Chondrocyte (in vitro differentiated cells): ENCODE measurements at regions not wholly inside any gene's neighbourhood (a gene's known extent, or its start where the extent isn't known, plus 50 kb on each side); places are given as distances from the start of the nearest gene placed in this dataset.
"Not testable (repeated sequence)": the region's sequence is repeated elsewhere in the genome, so short reads cannot be mapped to it uniquely, and the experiment has no call there.

Experiments used
- DNase-seq: peaks from one replicate; pipeline ENCODE4 v3.0.0; 2021; ENCODE audit warnings: mixed read lengths, low spot score
- H3K27ac Mint-ChIP-seq: one replicate; pipeline ENCODE4 v1.8.0; 2021; ENCODE audit warnings: mild to moderate bottlenecking, moderate library complexity, mixed read lengths; ENCODE audit not compliant: unreplicated experiment
- H3K27me3 Mint-ChIP-seq: 2 replicates; pipeline ENCODE4 v1.8.0; 2021; ENCODE audit warnings: low read depth, mixed read lengths
- H3K36me3 Mint-ChIP-seq: 2 replicates; pipeline ENCODE4 v1.8.0; 2021; ENCODE audit warnings: low read depth, mixed read lengths
- H3K4me1 Mint-ChIP-seq: 2 replicates; pipeline ENCODE4 v1.8.0; 2021; ENCODE audit warnings: low read depth, mild to moderate bottlenecking, mixed read lengths
- H3K4me3 Mint-ChIP-seq: one replicate; pipeline ENCODE4 v1.8.0; 2021; ENCODE audit warnings: mild to moderate bottlenecking, moderate library complexity, mixed read lengths; ENCODE audit not compliant: unreplicated experiment
- H3K9me3 Mint-ChIP-seq: 2 replicates; pipeline ENCODE4 v1.8.0; 2021; ENCODE audit warnings: low read depth, mixed read lengths
- TF ChIP-seq, protein P1 (sequence below): fragments of 200-600 bp; sonication (generic); IDR thresholded peaks from 2 replicates; pipeline ENCODE4 v1.5.0; 2021; ENCODE audit warnings: antibody characterized with exemption, mild to moderate bottlenecking, moderate library complexity

DNA sequence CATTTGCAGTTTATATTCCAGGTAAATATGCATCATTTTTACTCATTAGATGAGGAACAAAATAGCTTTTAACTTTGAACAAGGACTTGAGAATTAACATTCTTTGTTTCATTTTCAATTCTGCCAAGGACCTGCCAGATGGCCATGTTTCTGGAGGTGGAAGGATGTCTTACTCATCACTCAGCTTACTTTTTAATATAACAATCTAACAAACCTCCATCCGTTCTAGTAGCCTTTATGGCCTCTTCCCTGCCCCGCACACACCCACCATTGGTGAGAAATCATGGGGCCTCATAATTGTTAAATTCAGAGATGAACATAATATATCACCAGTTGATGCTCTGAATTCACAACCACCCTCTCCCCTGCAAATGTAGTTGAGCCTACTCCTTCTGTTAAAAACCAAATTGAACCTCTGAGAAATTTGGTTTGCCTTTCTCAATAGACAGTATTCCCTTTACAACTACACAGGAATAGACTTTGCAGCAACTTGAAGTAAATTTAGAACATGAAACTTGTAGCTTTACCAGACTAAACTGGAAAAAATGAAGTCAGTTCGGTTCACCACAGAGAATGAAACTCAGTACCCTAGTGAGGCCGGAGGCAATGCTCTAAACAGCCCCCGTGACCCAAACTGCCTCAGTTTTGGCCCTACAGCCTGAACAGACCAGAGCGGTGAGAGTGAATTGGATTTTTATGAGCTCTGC, 50.1 kb upstream of the ACSL4 start:
- no peaks in the 10 kb centered on the region for H3K9me3 Mint-ChIP-seq
- DNase-seq = no peak
- H3K36me3 Mint-ChIP-seq = no peaks in the 10 kb centered on the region

DNA sequence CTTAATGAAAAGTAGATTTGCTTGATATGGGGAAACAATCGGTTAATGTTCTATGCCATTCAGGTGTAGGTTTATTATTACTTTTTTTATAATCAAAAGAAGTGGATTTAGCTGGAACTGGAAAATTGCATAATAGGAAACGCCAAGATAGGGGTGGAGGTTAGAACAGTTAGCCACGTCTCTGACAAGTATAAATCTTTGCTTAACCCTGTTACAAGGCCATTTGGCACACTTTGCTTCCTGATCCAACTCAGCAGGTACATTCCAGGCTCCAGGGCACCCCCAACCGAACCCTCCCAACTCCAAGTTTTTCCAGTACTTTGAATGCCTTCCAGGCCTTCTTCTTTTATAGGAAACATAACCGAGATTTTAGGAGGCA, 50.6 kb upstream of the ACSL4 start:
- peaks cover 4% of the 10 kb centered on the region for H3K4me1 Mint-ChIP-seq

More for the DNA sequence above, 50.1 kb upstream of the ACSL4 start:
- TF ChIP-seq, protein P1, sequence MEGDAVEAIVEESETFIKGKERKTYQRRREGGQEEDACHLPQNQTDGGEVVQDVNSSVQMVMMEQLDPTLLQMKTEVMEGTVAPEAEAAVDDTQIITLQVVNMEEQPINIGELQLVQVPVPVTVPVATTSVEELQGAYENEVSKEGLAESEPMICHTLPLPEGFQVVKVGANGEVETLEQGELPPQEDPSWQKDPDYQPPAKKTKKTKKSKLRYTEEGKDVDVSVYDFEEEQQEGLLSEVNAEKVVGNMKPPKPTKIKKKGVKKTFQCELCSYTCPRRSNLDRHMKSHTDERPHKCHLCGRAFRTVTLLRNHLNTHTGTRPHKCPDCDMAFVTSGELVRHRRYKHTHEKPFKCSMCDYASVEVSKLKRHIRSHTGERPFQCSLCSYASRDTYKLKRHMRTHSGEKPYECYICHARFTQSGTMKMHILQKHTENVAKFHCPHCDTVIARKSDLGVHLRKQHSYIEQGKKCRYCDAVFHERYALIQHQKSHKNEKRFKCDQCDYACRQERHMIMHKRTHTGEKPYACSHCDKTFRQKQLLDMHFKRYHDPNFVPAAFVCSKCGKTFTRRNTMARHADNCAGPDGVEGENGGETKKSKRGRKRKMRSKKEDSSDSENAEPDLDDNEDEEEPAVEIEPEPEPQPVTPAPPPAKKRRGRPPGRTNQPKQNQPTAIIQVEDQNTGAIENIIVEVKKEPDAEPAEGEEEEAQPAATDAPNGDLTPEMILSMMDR = no peak
- H3K4me1 Mint-ChIP-seq = peaks cover 4% of the 10 kb centered on the region
- H3K27me3 Mint-ChIP-seq = no peaks in the 10 kb centered on the region
- no peak overlapping the region for H3K27ac Mint-ChIP-seq
- no peak overlapping the region for H3K4me3 Mint-ChIP-seq

DNA sequence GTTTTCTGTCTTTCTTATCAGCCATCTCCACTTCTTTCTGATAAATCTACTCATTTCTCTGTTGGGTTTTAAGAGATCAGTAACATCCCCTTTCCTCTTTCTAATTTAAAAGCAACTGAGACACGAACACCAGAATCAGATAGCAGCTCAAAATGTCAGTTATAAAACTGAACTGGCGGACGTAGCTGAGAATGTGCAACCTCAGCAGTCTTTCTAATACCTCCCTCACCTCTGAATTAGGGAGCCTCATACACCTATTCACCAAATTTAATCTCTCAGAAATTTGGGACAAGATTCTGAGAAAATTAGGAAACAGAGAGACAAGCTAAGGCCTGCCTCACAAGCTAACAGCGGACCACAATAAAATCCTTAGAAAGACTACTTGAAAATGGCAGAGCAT, 52.0 kb upstream of the ACSL4 start:
- DNase-seq = no peak
- H3K27me3 Mint-ChIP-seq = no peaks in the 10 kb centered on the region
- no peak overlapping the region for H3K27ac Mint-ChIP-seq
- H3K9me3 Mint-ChIP-seq = no peaks in the 10 kb centered on the region
- peaks cover 4% of the 10 kb centered on the region for H3K4me1 Mint-ChIP-seq
- H3K36me3 Mint-ChIP-seq = no peaks in the 10 kb centered on the region
- TF ChIP-seq, protein P1 = no peak
- H3K4me3 Mint-ChIP-seq = no peak overlapping the region

More for the DNA sequence above, 50.6 kb upstream of the ACSL4 start:
- H3K27me3 Mint-ChIP-seq = no peaks in the 10 kb centered on the region
- H3K9me3 Mint-ChIP-seq = no peaks in the 10 kb centered on the region
- no peak overlapping the region for H3K27ac Mint-ChIP-seq
- no peaks in the 10 kb centered on the region for H3K36me3 Mint-ChIP-seq
- TF ChIP-seq, protein P1 = no peak
- DNase-seq = no peak
- H3K4me3 Mint-ChIP-seq = no peak overlapping the region

DNA sequence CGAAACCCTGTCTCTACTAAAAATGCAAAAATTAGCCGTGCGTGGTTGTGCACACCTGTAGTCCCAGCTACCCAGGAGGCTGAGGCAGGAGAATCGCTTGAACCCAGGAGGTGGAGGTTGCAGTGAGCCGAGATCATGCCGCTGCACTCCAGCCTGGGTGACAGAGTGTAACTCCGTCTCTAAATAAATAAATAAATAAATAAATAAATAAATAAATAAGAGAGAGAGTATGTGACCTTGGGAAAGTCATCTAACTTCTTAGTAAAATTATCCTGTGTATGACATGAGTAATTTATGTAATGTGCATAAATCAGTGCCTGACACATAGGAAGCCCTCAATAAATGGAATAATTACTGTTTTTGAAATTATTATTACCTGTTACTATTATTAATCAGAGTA, 57.5 kb upstream of the ACSL4 start:
- H3K27ac Mint-ChIP-seq, H3K27me3 Mint-ChIP-seq: not testable (repeated sequence)

DNA sequence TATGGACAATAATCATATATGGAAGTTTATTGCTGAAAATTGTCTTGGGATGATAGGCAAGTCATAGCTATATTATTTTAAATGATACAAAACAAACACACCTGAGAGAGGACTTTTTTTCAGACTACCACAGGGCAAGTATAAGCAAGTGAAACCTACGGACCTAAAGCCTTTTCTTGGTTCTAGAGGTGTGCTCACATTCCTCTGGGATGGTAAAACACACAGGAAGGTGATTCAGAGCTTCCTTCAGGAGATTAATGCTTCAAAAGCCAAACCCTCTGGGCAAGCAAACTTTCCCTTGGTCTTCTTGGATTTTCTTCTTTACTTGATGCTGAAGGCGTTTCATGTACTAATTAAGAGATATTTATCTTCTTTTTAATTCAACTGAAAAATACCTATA, 60.1 kb upstream of the ACSL4 start:
- Mint-ChIP-seq H3K9me3 (no peaks in the 10 kb centered on the region), H3K27me3 (no peaks in the 10 kb centered on the region), H3K27ac (no peak overlapping the region), H3K4me3 (no peak overlapping the region), H3K36me3 (no peaks in the 10 kb centered on the region), H3K4me1 (peaks cover 7% of the 10 kb centered on the region)
- DNase-seq = no peak
- TF ChIP-seq, protein P1 = no peak

More for the DNA sequence above, 57.5 kb upstream of the ACSL4 start:
- H3K36me3 Mint-ChIP-seq, H3K4me3 Mint-ChIP-seq, H3K4me1 Mint-ChIP-seq, H3K9me3 Mint-ChIP-seq, DNase-seq: not testable (repeated sequence)

DNA sequence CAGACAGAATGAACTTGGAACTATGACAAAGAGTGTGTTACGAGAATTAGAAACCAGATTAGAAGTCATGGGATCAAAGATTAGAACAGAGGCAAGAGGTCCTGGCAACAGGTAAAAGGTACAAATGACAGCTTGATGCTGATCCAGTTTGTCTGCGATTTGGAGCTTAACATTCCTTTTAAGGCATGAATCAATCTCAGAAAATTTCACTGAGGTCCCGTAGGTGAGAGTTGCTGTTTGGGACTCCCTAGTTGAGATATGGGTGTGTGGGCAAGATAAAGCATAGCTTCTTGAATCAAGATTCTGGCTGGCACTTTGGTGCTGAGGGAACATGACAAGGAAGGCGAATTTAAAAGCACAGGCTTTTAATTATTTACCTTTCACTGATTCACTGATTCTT, 62.6 kb upstream of the ACSL4 start:
- TF ChIP-seq, protein P1 = no peak
- no peaks in the 10 kb centered on the region for H3K36me3 Mint-ChIP-seq
- no peaks in the 10 kb centered on the region for H3K27me3 Mint-ChIP-seq
- H3K4me3 Mint-ChIP-seq = no peak overlapping the region
- peaks cover 7% of the 10 kb centered on the region for H3K4me1 Mint-ChIP-seq
- H3K27ac Mint-ChIP-seq = no peak overlapping the region
- H3K9me3 Mint-ChIP-seq = no peaks in the 10 kb centered on the region
- DNase-seq = no peak
